AG04450 (cell line): ENCODE measurements at regions not wholly inside any gene's neighbourhood (a gene's known extent, or its start where the extent isn't known, plus 50 kb on each side); places are given as distances from the start of the nearest gene placed in this dataset.

ENCODE experiments used
- CTCF ChIA-PET: fragments of 300-600, 350-600 bp; formaldehyde crosslinking; extraction: SDS; loops from one replicate; lab custom pipeline; 2022; ENCODE audit warnings: antibody characterized with exemption, inconsistent platforms; lab: Charles Lee
- POLR2A ChIA-PET: fragments of 350-600 bp; formaldehyde crosslinking; extraction: SDS; loops from one replicate; lab custom pipeline; 2021; ENCODE audit warnings: antibody characterized with exemption, inconsistent platforms; lab: Yijun Ruan, JAX
- DNase-seq: peaks from one replicate; pipeline ENCODE4 v3.0.0-alpha.2; 2011; ENCODE audit warnings: low read depth, low spot score
- H3K27ac ChIP-seq: one replicate; pipeline ENCODE4 v1.5.1; 2012; ENCODE audit warnings: low read depth, low read length, control low read depth
- H3K27me3 ChIP-seq: one replicate; pipeline ENCODE4 v1.6.0; 2012; ENCODE audit warnings: low read length; ENCODE audit not compliant: control insufficient read depth, insufficient read depth
- H3K4me3 ChIP-seq: 2 replicates; pipeline ENCODE4 v1.5.1; 2011; ENCODE audit warnings: mild to moderate bottlenecking, low read depth, low read length, control low read depth
- H3K9me3 ChIP-seq: 2 replicates; pipeline ENCODE4 v1.5.1; 2012; ENCODE audit warnings: low read length; ENCODE audit not compliant: control insufficient read depth, insufficient read depth
- TF ChIP-seq, protein P1 (sequence below): IDR thresholded peaks from 2 replicates; pipeline ENCODE4 v1.5.1; 2011; ENCODE audit warnings: low read depth, low read length, control low read depth, inconsistent platforms

- CTCF ChIA-PET: interaction anchor here (0.6 kb wide), 2 partner anchors 22 to 268 kb away, joined by 3 read pairs; no protein-coding TSS in a partner anchor
Observed at GRCh38 chr21:38965241-38965640, 159.5 kb downstream of the ETS2 start.

GRCh38 chr21:38963006-38963405, 157.3 kb downstream of the ETS2 start:
- TF ChIP-seq, protein P1, sequence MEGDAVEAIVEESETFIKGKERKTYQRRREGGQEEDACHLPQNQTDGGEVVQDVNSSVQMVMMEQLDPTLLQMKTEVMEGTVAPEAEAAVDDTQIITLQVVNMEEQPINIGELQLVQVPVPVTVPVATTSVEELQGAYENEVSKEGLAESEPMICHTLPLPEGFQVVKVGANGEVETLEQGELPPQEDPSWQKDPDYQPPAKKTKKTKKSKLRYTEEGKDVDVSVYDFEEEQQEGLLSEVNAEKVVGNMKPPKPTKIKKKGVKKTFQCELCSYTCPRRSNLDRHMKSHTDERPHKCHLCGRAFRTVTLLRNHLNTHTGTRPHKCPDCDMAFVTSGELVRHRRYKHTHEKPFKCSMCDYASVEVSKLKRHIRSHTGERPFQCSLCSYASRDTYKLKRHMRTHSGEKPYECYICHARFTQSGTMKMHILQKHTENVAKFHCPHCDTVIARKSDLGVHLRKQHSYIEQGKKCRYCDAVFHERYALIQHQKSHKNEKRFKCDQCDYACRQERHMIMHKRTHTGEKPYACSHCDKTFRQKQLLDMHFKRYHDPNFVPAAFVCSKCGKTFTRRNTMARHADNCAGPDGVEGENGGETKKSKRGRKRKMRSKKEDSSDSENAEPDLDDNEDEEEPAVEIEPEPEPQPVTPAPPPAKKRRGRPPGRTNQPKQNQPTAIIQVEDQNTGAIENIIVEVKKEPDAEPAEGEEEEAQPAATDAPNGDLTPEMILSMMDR: no peak
- no peak for DNase-seq
- H3K27ac ChIP-seq: no peak overlapping the region
- POLR2A ChIA-PET: no interaction called here
- no peak overlapping the region for H3K4me3 ChIP-seq
- H3K9me3 ChIP-seq: peaks cover 19% of the 10 kb centered on the region
- H3K27me3 ChIP-seq: no peaks in the 10 kb centered on the region
- CTCF ChIA-PET: no interaction called here

More at GRCh38 chr21:38965241-38965640, 159.5 kb downstream of the ETS2 start:
- Histone ChIP-seq H3K4me3 (no peak overlapping the region), H3K27me3 (no peaks in the 10 kb centered on the region), H3K9me3 (peaks cover 19% of the 10 kb centered on the region), H3K27ac (peak overlapping the region; percentile 78)
- no peak for DNase-seq
- POLR2A ChIA-PET: interaction anchor here (0.7 kb wide), 1 partner anchor 9 kb away, joined by 9 read pairs; no protein-coding TSS in a partner anchor
- TF ChIP-seq, protein P1: no peak

- Histone ChIP-seq H3K27me3 (no peaks in the 10 kb centered on the region), H3K9me3 (peaks cover 15% of the 10 kb centered on the region), H3K27ac (no peak overlapping the region), H3K4me3 (no peak overlapping the region)
- TF ChIP-seq, protein P1: no peak
- DNase-seq: no peak
- ChIA-PET CTCF (interaction anchor here (1.2 kb wide), 1 partner anchor 177 kb away, joined by 4 read pairs; no protein-coding TSS in a partner anchor), POLR2A (no interaction called here)
Observed at GRCh38 chr21:38960251-38960650, 154.5 kb downstream of the ETS2 start.

GRCh38 chr21:38959692-38960061, 153.9 kb downstream of the ETS2 start:
- ChIA-PET POLR2A (interaction anchor here (0.6 to 1.8 kb wide), 5 partner anchors 19 to 154 kb away, joined by 3 to 4 read pairs (median 3); partner anchors contain the start of gene ETS2), CTCF (no interaction called here)
- Histone ChIP-seq H3K27me3 (no peaks in the 10 kb centered on the region), H3K4me3 (no peak overlapping the region), H3K9me3 (peaks cover 15% of the 10 kb centered on the region), H3K27ac (peak overlapping the region; percentile 62)
- no peak for DNase-seq
- TF ChIP-seq, protein P1: no peak

DNA sequence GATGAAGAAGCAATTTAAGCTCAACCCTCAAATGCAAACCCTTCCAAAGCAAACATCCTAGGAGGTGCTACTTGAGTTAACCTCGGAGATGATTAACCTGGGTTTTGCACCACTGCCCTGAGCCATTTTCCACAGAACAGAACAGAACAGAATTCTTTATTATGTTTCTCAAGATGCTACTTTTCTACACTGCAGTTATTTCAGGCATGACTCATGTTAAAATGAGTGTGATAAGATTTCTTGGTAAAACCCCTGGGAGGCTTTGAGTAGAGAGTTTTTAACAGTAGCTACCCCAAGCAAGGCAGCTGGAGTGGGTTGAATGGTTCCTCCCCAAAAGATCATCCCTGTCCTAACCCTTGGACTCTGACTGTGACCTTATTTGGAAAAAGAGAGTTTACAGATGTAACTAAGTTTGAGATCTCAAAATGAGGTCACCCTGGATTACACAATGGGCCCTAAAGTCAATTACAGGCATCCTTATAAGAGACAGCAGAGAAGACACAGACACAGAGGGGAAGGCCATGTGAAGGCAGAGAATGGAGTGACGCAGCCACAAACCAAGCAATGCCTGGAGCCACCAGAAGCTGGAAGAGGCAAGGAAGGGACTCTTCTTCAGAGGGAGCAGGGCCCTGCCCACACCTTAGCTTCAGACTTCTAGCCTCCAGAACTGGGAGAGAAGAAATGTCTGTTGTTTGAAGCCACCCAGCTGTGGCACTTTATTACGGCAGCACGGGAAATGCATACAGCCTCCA, 153.4 kb downstream of the ETS2 start:
- peaks cover 15% of the 10 kb centered on the region for H3K9me3 ChIP-seq
- peak overlapping the region; percentile 62 for H3K27ac ChIP-seq
- CTCF ChIA-PET: no interaction called here
- H3K27me3 ChIP-seq: no peaks in the 10 kb centered on the region
- no peak for DNase-seq
- no peak overlapping the region for H3K4me3 ChIP-seq
- POLR2A ChIA-PET: interaction anchor here (0.6 to 1.8 kb wide), 5 partner anchors 19 to 154 kb away, joined by 3 to 4 read pairs (median 3); partner anchors contain the start of gene ETS2
- TF ChIP-seq, protein P1: no peak
